ENCODE measurements at regions not wholly inside any gene's neighbourhood (a gene's known extent, or its start where the extent isn't known, plus 50 kb on each side); places are given as distances from the start of the nearest gene placed in this dataset.

DNA sequence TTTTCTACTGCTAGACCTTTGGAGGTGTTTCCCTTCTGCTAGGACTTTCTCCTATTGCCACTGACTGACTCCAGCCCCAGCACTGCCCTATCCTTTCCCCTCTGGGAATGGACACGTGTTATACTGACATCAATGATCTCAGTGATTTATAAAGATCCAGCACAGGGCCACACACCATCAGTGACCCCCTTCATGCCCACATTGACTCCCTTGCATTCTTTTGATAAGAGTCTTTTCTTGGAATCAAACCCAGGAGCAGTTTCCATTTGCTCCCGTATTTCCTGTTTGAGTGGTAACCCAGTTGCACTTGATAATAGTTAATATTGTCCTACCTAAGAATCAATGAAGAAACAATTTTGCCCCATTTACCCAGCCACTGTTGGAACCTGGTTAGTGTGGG lies 501.0 kb upstream of the USP24 start:
- Histone ChIP-seq H3K9ac (ENCODE audit: insufficient read depth, low read length) (no peak overlapping the region), H3K79me2 (ENCODE audit: control insufficient read depth, insufficient read depth, low read length) (no peaks in the 10 kb centered on the region), H3K27me3 (ENCODE audit: control insufficient read depth, insufficient read depth, low read length) (no peaks in the 10 kb centered on the region), H3K4me2 (ENCODE audit: extremely low read depth, insufficient read depth, low read length) (no peak overlapping the region), H2AFZ (ENCODE audit: low read length) (no peak overlapping the region), H3K4me1 (ENCODE audit: control insufficient read depth, extremely low read depth, insufficient read depth, low read length) (peaks cover 50% of the 10 kb centered on the region), H3K27ac (ENCODE audit: insufficient read depth, low read length) (peak overlapping the region; percentile 99), H4K20me1 (ENCODE audit: control insufficient read depth, extremely low read depth, insufficient read depth, low read length) (no peaks in the 10 kb centered on the region), H3K9me3 (ENCODE audit: control insufficient read depth, insufficient read depth, low read depth, low read length) (no peaks in the 10 kb centered on the region), H3K4me3 (replicated peaks in 1 of 4; ENCODE audit: control extremely low read depth in 1 of 4, insufficient read depth in 1 of 4, low read depth in 3 of 4, low read length in 4 of 4) (no peak overlapping the region), H3K36me3 (ENCODE audit: control insufficient read depth, insufficient read depth, low read length) (no peaks in the 10 kb centered on the region)
- peak; percentile 49 to 79 for DNase-seq (ENCODE audit: low read depth in 2 of 2)
- TF ChIP-seq EZH2 (IDR thresholded peaks at IDR 0.05; ENCODE audit: low read length, missing control alignments): no peak
- TF ChIP-seq, protein P1, sequence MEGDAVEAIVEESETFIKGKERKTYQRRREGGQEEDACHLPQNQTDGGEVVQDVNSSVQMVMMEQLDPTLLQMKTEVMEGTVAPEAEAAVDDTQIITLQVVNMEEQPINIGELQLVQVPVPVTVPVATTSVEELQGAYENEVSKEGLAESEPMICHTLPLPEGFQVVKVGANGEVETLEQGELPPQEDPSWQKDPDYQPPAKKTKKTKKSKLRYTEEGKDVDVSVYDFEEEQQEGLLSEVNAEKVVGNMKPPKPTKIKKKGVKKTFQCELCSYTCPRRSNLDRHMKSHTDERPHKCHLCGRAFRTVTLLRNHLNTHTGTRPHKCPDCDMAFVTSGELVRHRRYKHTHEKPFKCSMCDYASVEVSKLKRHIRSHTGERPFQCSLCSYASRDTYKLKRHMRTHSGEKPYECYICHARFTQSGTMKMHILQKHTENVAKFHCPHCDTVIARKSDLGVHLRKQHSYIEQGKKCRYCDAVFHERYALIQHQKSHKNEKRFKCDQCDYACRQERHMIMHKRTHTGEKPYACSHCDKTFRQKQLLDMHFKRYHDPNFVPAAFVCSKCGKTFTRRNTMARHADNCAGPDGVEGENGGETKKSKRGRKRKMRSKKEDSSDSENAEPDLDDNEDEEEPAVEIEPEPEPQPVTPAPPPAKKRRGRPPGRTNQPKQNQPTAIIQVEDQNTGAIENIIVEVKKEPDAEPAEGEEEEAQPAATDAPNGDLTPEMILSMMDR (conservative IDR thresholded peaks at IDR 0.05 in 1 of 2, IDR thresholded peaks at IDR 0.05 in 1 of 2; ENCODE audit: low read depth in 1 of 2, low read length in 2 of 2): no peak

GRCh38 chr1:55714230-55714629 lies 499.1 kb upstream of the USP24 start:
- Histone ChIP-seq H3K9me3 (ENCODE audit: control insufficient read depth, insufficient read depth, low read depth, low read length) (no peaks in the 10 kb centered on the region), H3K4me3 (replicated peaks in 1 of 4; ENCODE audit: control extremely low read depth in 1 of 4, insufficient read depth in 1 of 4, low read depth in 3 of 4, low read length in 4 of 4) (no peak overlapping the region), H4K20me1 (ENCODE audit: control insufficient read depth, extremely low read depth, insufficient read depth, low read length) (no peaks in the 10 kb centered on the region), H3K27me3 (ENCODE audit: control insufficient read depth, insufficient read depth, low read length) (no peaks in the 10 kb centered on the region), H3K79me2 (ENCODE audit: control insufficient read depth, insufficient read depth, low read length) (no peaks in the 10 kb centered on the region), H3K27ac (ENCODE audit: insufficient read depth, low read length) (no peak overlapping the region), H3K36me3 (ENCODE audit: control insufficient read depth, insufficient read depth, low read length) (no peaks in the 10 kb centered on the region), H3K4me1 (ENCODE audit: control insufficient read depth, extremely low read depth, insufficient read depth, low read length) (peaks cover 38% of the 10 kb centered on the region), H2AFZ (ENCODE audit: low read length) (no peak overlapping the region), H3K4me2 (ENCODE audit: extremely low read depth, insufficient read depth, low read length) (no peak overlapping the region), H3K9ac (ENCODE audit: insufficient read depth, low read length) (no peak overlapping the region)
- no peak for DNase-seq (ENCODE audit: low read depth in 2 of 2)
- no peak for TF ChIP-seq EZH2 (IDR thresholded peaks at IDR 0.05; ENCODE audit: low read length, missing control alignments)
- TF ChIP-seq, protein P1 (conservative IDR thresholded peaks at IDR 0.05 in 1 of 2, IDR thresholded peaks at IDR 0.05 in 1 of 2; ENCODE audit: low read depth in 1 of 2, low read length in 2 of 2): no peak

DNA sequence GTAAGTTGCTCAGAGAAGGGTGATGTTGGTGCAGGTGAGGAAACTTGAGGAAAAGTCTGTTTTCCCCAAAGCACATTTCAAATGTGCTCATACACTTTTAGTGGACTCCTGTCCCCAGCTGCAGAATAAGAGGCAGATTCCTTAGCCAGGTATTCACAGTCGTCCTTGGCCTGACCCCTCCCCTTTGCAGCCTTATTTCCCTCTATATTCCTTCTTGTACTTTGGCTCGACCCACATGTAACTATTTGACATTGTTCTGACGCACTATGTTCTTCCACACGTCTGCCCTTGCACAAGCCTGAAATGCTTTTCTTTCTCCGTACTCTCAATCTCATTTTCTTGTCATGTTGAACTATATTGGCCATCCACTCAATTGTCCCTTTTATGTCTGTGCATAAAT lies 498.4 kb upstream of the USP24 start:
- DNase-seq (ENCODE audit: low read depth in 2 of 2): no peak
- no peak for TF ChIP-seq EZH2 (IDR thresholded peaks at IDR 0.05; ENCODE audit: low read length, missing control alignments)
- TF ChIP-seq, protein P1 (conservative IDR thresholded peaks at IDR 0.05 in 1 of 2, IDR thresholded peaks at IDR 0.05 in 1 of 2; ENCODE audit: low read depth in 1 of 2, low read length in 2 of 2): no peak
- H3K4me3 ChIP-seq (replicated peaks in 1 of 4; ENCODE audit: control extremely low read depth in 1 of 4, insufficient read depth in 1 of 4, low read depth in 3 of 4, low read length in 4 of 4): no peak overlapping the region
- H3K79me2 ChIP-seq (ENCODE audit: control insufficient read depth, insufficient read depth, low read length): no peaks in the 10 kb centered on the region
- H3K36me3 ChIP-seq (ENCODE audit: control insufficient read depth, insufficient read depth, low read length): no peaks in the 10 kb centered on the region
- no peak overlapping the region for H3K9ac ChIP-seq (ENCODE audit: insufficient read depth, low read length)
- no peak overlapping the region for H3K4me2 ChIP-seq (ENCODE audit: extremely low read depth, insufficient read depth, low read length)
- peaks cover 36% of the 10 kb centered on the region for H3K4me1 ChIP-seq (ENCODE audit: control insufficient read depth, extremely low read depth, insufficient read depth, low read length)
- H3K9me3 ChIP-seq (ENCODE audit: control insufficient read depth, insufficient read depth, low read depth, low read length): no peaks in the 10 kb centered on the region
- H2AFZ ChIP-seq (ENCODE audit: low read length): no peak overlapping the region
- H3K27ac ChIP-seq (ENCODE audit: insufficient read depth, low read length): no peak overlapping the region
- no peaks in the 10 kb centered on the region for H4K20me1 ChIP-seq (ENCODE audit: control insufficient read depth, extremely low read depth, insufficient read depth, low read length)
- no peaks in the 10 kb centered on the region for H3K27me3 ChIP-seq (ENCODE audit: control insufficient read depth, insufficient read depth, low read length)
